H54 (cell line): ENCODE measurements at regions not wholly inside any gene's neighbourhood (a gene's known extent, or its start where the extent isn't known, plus 50 kb on each side); places are given as distances from the start of the nearest gene placed in this dataset.

ENCODE experiments used
- DNase-seq: peaks from one replicate; pipeline ENCODE4 v3.0.0; 2011; ENCODE audit warnings: low spot score, mixed read lengths; ENCODE audit not compliant: insufficient read length
- FAIRE-seq: peaks from 3 replicates; lab custom pipeline; 2011; peaks lifted over from hg19 to GRCh38; lab: Jason Lieb, UNC
- POLR2A ChIP-seq: IDR thresholded peaks from 2 replicates; pipeline ENCODE4 v1.6.1; 2011; ENCODE audit warnings: low read depth, mild to moderate bottlenecking, low read length

DNA sequence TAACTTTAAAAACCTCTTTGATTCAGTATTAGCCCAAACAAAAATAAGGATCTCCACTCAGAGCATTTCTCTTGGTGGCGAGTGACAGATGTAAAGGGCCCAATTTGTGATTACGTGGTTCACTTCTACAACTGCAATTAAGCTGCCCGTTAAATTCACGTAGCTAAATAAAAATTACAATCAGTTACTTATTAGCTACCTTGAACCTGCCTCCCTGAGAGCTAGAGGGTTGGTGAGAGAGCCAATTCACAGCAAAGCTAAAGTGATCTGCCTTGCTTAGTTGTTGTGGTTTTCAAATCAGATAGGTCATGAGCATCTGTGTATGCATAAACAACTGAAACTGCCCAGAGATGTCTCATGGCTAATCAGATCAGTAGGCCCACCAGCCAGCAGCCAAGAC lies 156.7 kb downstream of the RNF152 start:
- TF ChIP-seq POLR2A, result no peak
- FAIRE-seq (no peak), DNase-seq (no peak)

DNA sequence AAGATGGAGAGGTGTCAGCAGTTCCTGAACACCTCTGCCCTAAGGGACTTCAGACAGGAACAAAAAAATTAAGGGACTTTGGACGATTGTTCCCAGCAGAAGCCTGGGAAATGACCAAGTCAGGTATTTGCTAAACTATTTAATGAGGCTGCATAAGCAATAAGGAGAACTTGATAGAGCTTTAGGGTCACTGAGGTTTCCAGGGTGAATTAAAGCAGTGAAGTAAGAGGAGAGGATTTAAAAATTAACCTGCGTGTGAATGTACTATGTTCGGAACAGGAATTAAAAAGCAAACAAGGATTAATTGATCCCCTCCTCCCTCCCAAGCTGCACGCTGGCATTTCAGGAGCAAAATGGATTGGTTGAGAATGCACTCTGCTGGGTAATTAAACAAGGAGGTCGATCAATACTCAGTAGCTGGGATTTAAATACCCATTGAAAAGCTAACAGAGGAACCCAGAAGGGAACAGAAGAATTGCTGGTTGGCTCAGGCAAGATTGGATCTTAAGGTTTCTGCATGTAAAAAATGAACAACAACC lies 157.2 kb downstream of the RNF152 start:
- TF ChIP-seq POLR2A, result no peak
- FAIRE-seq, result no peak
- DNase-seq, result no peak

DNA sequence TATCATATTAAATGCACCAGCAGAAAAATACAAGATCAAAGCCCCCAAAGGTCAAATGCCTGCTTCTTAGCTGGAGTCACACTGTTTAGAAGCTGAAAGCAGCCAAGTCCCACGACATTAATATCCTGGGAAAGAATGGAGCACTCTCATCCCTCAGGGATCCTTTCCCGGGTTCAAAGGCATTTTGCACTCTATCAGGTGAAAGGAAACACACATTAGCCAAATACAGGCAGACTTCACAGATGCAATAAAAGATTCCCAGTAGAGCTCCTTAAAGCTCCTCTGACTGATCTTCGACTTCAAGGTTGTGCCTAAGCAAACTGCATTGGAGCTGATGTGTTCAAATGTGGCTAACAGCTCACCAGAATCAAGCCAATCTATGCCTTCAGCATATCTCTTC lies 158.4 kb downstream of the RNF152 start:
- no peak for TF ChIP-seq POLR2A
- FAIRE-seq, result no peak
- DNase-seq, result no peak

GRCh38 chr18:61732854-61733253 lies 160.0 kb downstream of the RNF152 start:
- TF ChIP-seq POLR2A, result no peak
- DNase-seq, result no peak
- FAIRE-seq, result no peak

- DNase-seq (no peak), FAIRE-seq (no peak)
- no peak for TF ChIP-seq POLR2A
These were observed 161.0 kb downstream of the RNF152 start for GRCh38 chr18:61731693-61732376.

DNA sequence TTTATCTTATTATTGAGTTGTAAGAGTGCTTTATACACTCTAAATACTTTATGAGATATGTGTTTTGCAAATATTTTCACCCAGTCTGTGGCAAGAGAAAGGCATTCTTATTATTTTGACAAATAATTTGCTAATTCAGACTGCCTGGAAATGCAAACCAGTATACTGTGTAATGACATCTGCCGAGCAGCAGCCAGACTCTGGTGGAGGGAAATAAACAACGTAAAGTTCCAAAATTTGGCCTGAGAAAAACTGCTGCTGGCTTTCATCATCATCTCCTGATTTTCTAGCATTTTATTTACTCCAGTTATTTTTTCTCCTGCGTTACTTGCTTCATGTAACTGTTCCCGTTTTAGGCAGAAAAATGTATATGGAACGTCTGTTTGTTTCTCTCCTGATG lies 161.6 kb downstream of the RNF152 start:
- DNase-seq (no peak), FAIRE-seq (no peak)
- TF ChIP-seq POLR2A, result no peak

DNA sequence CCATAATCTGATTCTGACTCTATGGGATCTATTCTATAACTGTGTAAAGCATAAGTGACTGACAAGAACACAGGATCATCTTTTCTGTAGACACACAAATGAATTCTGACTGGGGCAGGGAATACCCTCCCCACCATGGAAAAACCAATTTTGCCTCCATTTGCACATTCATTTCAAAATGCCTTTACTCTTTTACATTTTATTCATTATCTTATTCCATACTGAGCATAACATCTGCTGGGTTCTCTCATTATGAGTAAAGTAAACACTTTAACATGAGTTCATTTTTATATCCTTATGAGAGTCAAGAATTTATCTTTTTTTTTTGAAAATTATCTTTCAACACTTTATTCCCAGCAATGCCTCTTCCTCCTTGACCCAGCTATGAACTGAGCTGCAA lies 163.5 kb downstream of the RNF152 start:
- no peak for FAIRE-seq
- TF ChIP-seq POLR2A, result no peak
- DNase-seq, result no peak

GRCh38 chr18:61727241-61728193 lies 165.3 kb downstream of the RNF152 start:
- no peak for FAIRE-seq
- DNase-seq, result no peak

DNA sequence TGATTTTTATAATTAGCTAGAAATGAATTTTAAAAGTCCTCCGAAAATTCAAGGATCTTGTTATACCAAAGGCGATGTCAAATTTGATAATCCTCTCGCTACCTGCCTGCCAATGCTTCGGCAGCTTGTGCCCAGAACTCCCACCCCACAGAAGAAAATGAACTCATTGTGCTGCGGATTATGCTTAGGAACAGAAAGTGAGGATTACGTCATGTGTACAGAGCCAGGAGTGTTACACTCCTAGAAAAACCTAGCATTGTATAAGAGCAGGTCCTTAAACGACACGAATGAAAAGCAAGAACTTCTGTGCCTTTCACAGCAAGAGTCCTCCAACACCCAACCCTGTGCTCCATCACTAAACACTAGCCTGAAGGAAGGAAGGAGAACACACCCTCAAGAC lies 168.3 kb downstream of the RNF152 start:
- TF ChIP-seq POLR2A, result no peak
- no peak for DNase-seq
- no peak for FAIRE-seq

More at GRCh38 chr18:61727241-61728193, 165.3 kb downstream of the RNF152 start:
- no peak for TF ChIP-seq POLR2A

- TF ChIP-seq POLR2A, result no peak
- DNase-seq, result no peak
- no peak for FAIRE-seq
These were observed 170.6 kb downstream of the RNF152 start for GRCh38 chr18:61722247-61722646.

DNA sequence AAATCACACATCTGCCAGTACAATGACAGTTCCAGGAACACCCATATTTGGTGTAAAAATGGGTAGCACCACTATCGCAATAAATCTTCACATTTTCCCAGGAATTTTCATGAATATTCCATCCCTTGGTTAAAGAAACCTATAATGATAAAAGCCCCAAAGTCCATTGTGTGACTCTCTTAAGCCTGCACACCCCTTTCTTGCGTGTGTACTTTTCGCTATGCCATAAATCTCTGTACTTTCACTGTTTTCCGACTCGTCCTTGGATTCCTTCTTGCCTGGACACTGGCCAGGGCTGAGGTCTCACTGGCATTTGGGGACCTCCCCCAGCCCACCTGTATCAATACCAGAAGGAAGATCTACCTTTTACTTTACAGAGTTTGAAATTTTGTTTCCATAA lies 172.3 kb downstream of the RNF152 start:
- FAIRE-seq (no peak), DNase-seq (no peak)
- TF ChIP-seq POLR2A, result no peak

GRCh38 chr18:61719671-61720070 lies 173.1 kb downstream of the RNF152 start:
- DNase-seq, result no peak
- no peak for TF ChIP-seq POLR2A
- no peak for FAIRE-seq

DNA sequence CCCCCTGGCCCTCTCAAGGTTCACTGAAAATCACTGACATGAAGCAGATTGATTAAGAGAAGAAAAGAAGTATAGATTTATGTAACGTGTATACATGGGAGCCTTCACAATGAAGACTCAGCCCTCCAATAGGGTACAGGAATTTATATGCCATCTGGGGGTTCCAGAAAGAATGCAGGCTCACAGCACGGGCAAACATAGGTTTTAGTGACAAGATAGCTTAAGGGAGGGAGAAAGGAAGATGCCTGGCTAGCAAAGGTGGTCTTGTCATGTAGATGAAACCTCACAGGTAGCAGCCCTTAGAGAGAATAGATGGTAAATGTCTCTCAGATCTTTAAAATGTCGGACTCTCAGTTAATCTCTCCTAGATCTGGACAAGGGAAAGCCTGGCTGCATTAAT lies 173.9 kb downstream of the RNF152 start:
- FAIRE-seq (no peak), DNase-seq (no peak)
- no peak for TF ChIP-seq POLR2A

- no peak for DNase-seq
- no peak for TF ChIP-seq POLR2A
- no peak for FAIRE-seq
These were observed 178.4 kb downstream of the RNF152 start for GRCh38 chr18:61714421-61714820.

GRCh38 chr18:61713502-61713901 lies 179.3 kb downstream of the RNF152 start:
- FAIRE-seq, result no peak
- TF ChIP-seq POLR2A, result no peak
- no peak for DNase-seq
